ENCODE measurements at regions not wholly inside any gene's neighbourhood (a gene's known extent, or its start where the extent isn't known, plus 50 kb on each side); places are given as distances from the start of the nearest gene placed in this dataset.

- DNase-seq (ENCODE audit: low read depth in 1 of 2, low spot score in 1 of 2), result no peak
- H3K27ac ChIP-seq (replicated peaks), result no peak overlapping the region
- H3K4me3 ChIP-seq (replicated peaks; ENCODE audit: insufficient read depth, low read length), result no peak overlapping the region
- H3K27me3 ChIP-seq (ENCODE audit: insufficient read depth, poor library complexity, severe bottlenecking), result peaks cover 2% of the 10 kb centered on the region
- TF ChIP-seq GABPA (IDR thresholded peaks at IDR 0.05; ENCODE audit: low read depth) (no peak), REST (IDR thresholded peaks at IDR 0.05; ENCODE audit: insufficient replicate concordance, low read depth) (no peak), POLR2AphosphoS5 (IDR thresholded peaks at IDR 0.05; ENCODE audit: low read depth) (no peak), SPI1 (IDR thresholded peaks at IDR 0.05; ENCODE audit: borderline replicate concordance, low read depth) (no peak)
- TF ChIP-seq, protein P1, sequence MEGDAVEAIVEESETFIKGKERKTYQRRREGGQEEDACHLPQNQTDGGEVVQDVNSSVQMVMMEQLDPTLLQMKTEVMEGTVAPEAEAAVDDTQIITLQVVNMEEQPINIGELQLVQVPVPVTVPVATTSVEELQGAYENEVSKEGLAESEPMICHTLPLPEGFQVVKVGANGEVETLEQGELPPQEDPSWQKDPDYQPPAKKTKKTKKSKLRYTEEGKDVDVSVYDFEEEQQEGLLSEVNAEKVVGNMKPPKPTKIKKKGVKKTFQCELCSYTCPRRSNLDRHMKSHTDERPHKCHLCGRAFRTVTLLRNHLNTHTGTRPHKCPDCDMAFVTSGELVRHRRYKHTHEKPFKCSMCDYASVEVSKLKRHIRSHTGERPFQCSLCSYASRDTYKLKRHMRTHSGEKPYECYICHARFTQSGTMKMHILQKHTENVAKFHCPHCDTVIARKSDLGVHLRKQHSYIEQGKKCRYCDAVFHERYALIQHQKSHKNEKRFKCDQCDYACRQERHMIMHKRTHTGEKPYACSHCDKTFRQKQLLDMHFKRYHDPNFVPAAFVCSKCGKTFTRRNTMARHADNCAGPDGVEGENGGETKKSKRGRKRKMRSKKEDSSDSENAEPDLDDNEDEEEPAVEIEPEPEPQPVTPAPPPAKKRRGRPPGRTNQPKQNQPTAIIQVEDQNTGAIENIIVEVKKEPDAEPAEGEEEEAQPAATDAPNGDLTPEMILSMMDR (IDR thresholded peaks at IDR 0.05; ENCODE audit: insufficient read depth, low read length), result no peak
These were observed 88.5 kb upstream of the GLS start for GRCh38 chr2:190791976-190792575.

GRCh38 chr2:190792956-190793888 is 87.4 kb upstream of the GLS start:
- no peak overlapping the region for H3K4me3 ChIP-seq (replicated peaks; ENCODE audit: insufficient read depth, low read length)
- H3K27ac ChIP-seq (replicated peaks), result no peak overlapping the region
- H3K27me3 ChIP-seq (ENCODE audit: insufficient read depth, poor library complexity, severe bottlenecking), result peaks cover 2% of the 10 kb centered on the region
- no peak for DNase-seq (ENCODE audit: low read depth in 1 of 2, low spot score in 1 of 2)
- TF ChIP-seq, protein P1 (IDR thresholded peaks at IDR 0.05; ENCODE audit: insufficient read depth, low read length), result no peak
- no peak for TF ChIP-seq GABPA (IDR thresholded peaks at IDR 0.05; ENCODE audit: low read depth)
- TF ChIP-seq SPI1 (IDR thresholded peaks at IDR 0.05; ENCODE audit: borderline replicate concordance, low read depth), result no peak
- TF ChIP-seq POLR2AphosphoS5 (IDR thresholded peaks at IDR 0.05; ENCODE audit: low read depth), result no peak
- no peak for TF ChIP-seq REST (IDR thresholded peaks at IDR 0.05; ENCODE audit: insufficient replicate concordance, low read depth)

- TF ChIP-seq GABPA (IDR thresholded peaks at IDR 0.05; ENCODE audit: low read depth) (no peak), SPI1 (IDR thresholded peaks at IDR 0.05; ENCODE audit: borderline replicate concordance, low read depth) (no peak)
- Histone ChIP-seq H3K27me3 (ENCODE audit: insufficient read depth, poor library complexity, severe bottlenecking) (peaks cover 2% of the 10 kb centered on the region), H3K4me3 (replicated peaks; ENCODE audit: insufficient read depth, low read length) (no peak overlapping the region), H3K27ac (replicated peaks) (no peak overlapping the region)
- no peak for DNase-seq (ENCODE audit: low read depth in 1 of 2, low spot score in 1 of 2)
These were observed 86.2 kb upstream of the GLS start for GRCh38 chr2:190794377-190794776.

- Histone ChIP-seq H3K4me3 (replicated peaks; ENCODE audit: insufficient read depth, low read length) (no peak overlapping the region), H3K27me3 (ENCODE audit: insufficient read depth, poor library complexity, severe bottlenecking) (peaks cover 2% of the 10 kb centered on the region), H3K27ac (replicated peaks) (no peak overlapping the region)
- TF ChIP-seq, protein P1 (IDR thresholded peaks at IDR 0.05; ENCODE audit: insufficient read depth, low read length), result no peak
- TF ChIP-seq SPI1 (IDR thresholded peaks at IDR 0.05; ENCODE audit: borderline replicate concordance, low read depth), result no peak
- no peak for TF ChIP-seq GABPA (IDR thresholded peaks at IDR 0.05; ENCODE audit: low read depth)
- no peak for TF ChIP-seq POLR2AphosphoS5 (IDR thresholded peaks at IDR 0.05; ENCODE audit: low read depth)
- TF ChIP-seq REST (IDR thresholded peaks at IDR 0.05; ENCODE audit: insufficient replicate concordance, low read depth), result no peak
- DNase-seq (ENCODE audit: low read depth in 1 of 2, low spot score in 1 of 2), result no peak
These were observed 85.8 kb upstream of the GLS start for GRCh38 chr2:190794790-190795189.

Data from HL-60 (cell line).